Kidney epithelial cell (primary cell): ENCODE measurements at regions not wholly inside any gene's neighbourhood (a gene's known extent, or its start where the extent isn't known, plus 50 kb on each side); places are given as distances from the start of the nearest gene placed in this dataset.
"Not testable (repeated sequence)": the region's sequence is repeated elsewhere in the genome, so short reads cannot be mapped to it uniquely, and the experiment has no call there.

Experiments used
- DNase-seq: peaks from one replicate; pipeline ENCODE4 v3.0.0-alpha.2; 2010; ENCODE audit warnings: low read depth
- H3K27me3 ChIP-seq: 2 replicates; pipeline ENCODE4 v1.6.0; 2011; ENCODE audit warnings: low read length; ENCODE audit not compliant: control insufficient read depth, insufficient read depth
- H3K36me3 ChIP-seq: 2 replicates; pipeline ENCODE4 v1.5.1; 2011; ENCODE audit warnings: low read length; ENCODE audit not compliant: control insufficient read depth, insufficient read depth
- H3K4me3 ChIP-seq: 2 replicates; pipeline ENCODE4 v1.5.1; 2011; ENCODE audit warnings: low read depth, mild to moderate bottlenecking, control low read depth, low read length
- CTCF ChIP-seq: IDR thresholded peaks from 2 replicates; pipeline ENCODE4 v1.5.1; 2011; ENCODE audit warnings: mild to moderate bottlenecking, moderate library complexity, low read length, control low read depth, inconsistent platforms; ENCODE audit not compliant: insufficient read depth, poor library complexity, severe bottlenecking

- DNase-seq, result no peak
- no peak for TF ChIP-seq CTCF
- Histone ChIP-seq H3K36me3 (no peaks in the 10 kb centered on the region), H3K27me3 (no peaks in the 10 kb centered on the region), H3K4me3 (no peak overlapping the region)
These were observed 242.0 kb downstream of the BMP4 start for GRCh38 chr14:53714495-53715192.

GRCh38 chr14:53712901-53713300 lies 243.7 kb downstream of the BMP4 start:
- DNase-seq, H3K4me3 ChIP-seq, H3K27me3 ChIP-seq, H3K36me3 ChIP-seq: not testable (repeated sequence)

DNA sequence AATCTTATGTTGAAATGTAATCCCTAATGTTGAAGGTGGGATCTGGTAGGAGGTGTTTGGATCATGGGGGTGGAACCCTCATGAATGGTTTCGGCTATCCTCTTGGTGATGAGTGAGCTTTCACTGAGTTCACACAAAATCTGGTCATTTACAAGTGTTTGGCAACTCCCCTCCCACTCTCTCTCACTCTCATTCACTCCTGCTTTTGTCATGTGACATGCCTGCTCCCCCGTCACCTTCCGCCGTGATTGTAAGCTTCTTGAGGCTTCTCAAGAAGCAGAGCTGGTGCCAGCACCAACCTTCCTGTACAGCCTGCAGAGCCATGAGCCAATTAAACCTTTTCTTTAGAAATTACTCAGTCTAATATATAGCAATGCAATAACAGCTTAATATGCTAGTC lies 245.4 kb downstream of the BMP4 start:
- TF ChIP-seq CTCF, result no peak
- Histone ChIP-seq H3K36me3 (no peaks in the 10 kb centered on the region), H3K27me3 (no peaks in the 10 kb centered on the region), H3K4me3 (no peak overlapping the region)
- DNase-seq, result no peak

GRCh38 chr14:53710615-53711014 lies 246.0 kb downstream of the BMP4 start:
- H3K27me3 ChIP-seq, result no peaks in the 10 kb centered on the region
- no peak for DNase-seq
- no peak overlapping the region for H3K4me3 ChIP-seq
- H3K36me3 ChIP-seq, result no peaks in the 10 kb centered on the region
- no peak for TF ChIP-seq CTCF

- Histone ChIP-seq H3K4me3 (no peak overlapping the region), H3K27me3 (no peaks in the 10 kb centered on the region), H3K36me3 (no peaks in the 10 kb centered on the region)
- no peak for TF ChIP-seq CTCF
- DNase-seq, result no peak
These were observed 247.2 kb downstream of the BMP4 start for GRCh38 chr14:53709381-53709780.

GRCh38 chr14:53703457-53703856 lies 253.2 kb downstream of the BMP4 start:
- TF ChIP-seq CTCF, result no peak
- Histone ChIP-seq H3K27me3 (no peaks in the 10 kb centered on the region), H3K36me3 (no peaks in the 10 kb centered on the region), H3K4me3 (no peak overlapping the region)
- no peak for DNase-seq
